ENCODE measurements at regions not wholly inside any gene's neighbourhood (a gene's known extent, or its start where the extent isn't known, plus 50 kb on each side); places are given as distances from the start of the nearest gene placed in this dataset.
"Not testable (repeated sequence)": the region's sequence is repeated elsewhere in the genome, so short reads cannot be mapped to it uniquely, and the experiment has no call there.

GRCh38 chr6:56820060-56820459 lies 134.8 kb upstream of the BEND6 start:
- no peaks in the 10 kb centered on the region for H3K27me3 ChIP-seq (ENCODE audit: control insufficient read depth, insufficient read depth)
- intact Hi-C loops (cut with DNase I): no loop called here
- H3K4me1 ChIP-seq (ENCODE audit: control insufficient read depth, insufficient read depth, low read length): peaks cover 7% of the 10 kb centered on the region
- DNase-seq (no peak), ATAC-seq (no peak)
- WGBS: 87% methylated on average over 2 of the region's 2 CpGs
- no peak overlapping the region for H3K4me3 ChIP-seq (ENCODE audit: low read length)
- H3K9me3 ChIP-seq (ENCODE audit: control insufficient read depth, low read length): no peaks in the 10 kb centered on the region
- no peak overlapping the region for H3K27ac ChIP-seq (ENCODE audit: low read length)

GRCh38 chr6:56819604-56820003 lies 135.3 kb upstream of the BEND6 start:
- Histone ChIP-seq H3K27ac (ENCODE audit: low read length) (no peak overlapping the region), H3K4me1 (ENCODE audit: control insufficient read depth, insufficient read depth, low read length) (peaks cover 7% of the 10 kb centered on the region), H3K4me3 (ENCODE audit: low read length) (no peak overlapping the region), H3K9me3 (ENCODE audit: control insufficient read depth, low read length) (no peaks in the 10 kb centered on the region), H3K27me3 (ENCODE audit: control insufficient read depth, insufficient read depth) (no peaks in the 10 kb centered on the region)
- WGBS: 52% methylated on average over 1 of the region's 1 CpG
- no peak for DNase-seq
- ATAC-seq: no peak
- intact Hi-C loops (cut with DNase I): no loop called here

- no peaks in the 10 kb centered on the region for H3K9me3 ChIP-seq (ENCODE audit: control insufficient read depth, low read length)
- peaks cover 7% of the 10 kb centered on the region for H3K4me1 ChIP-seq (ENCODE audit: control insufficient read depth, insufficient read depth, low read length)
- ATAC-seq (no peak), DNase-seq (no peak)
- intact Hi-C loops (cut with DNase I): no loop called here
- no peak overlapping the region for H3K27ac ChIP-seq (ENCODE audit: low read length)
- 54% methylated on average over 5 of the region's 5 CpGs for WGBS
- H3K27me3 ChIP-seq (ENCODE audit: control insufficient read depth, insufficient read depth): no peaks in the 10 kb centered on the region
- no peak overlapping the region for H3K4me3 ChIP-seq (ENCODE audit: low read length)
Observed at GRCh38 chr6:56816370-56816769, 138.5 kb upstream of the BEND6 start.

GRCh38 chr6:56815436-56815835 lies 139.5 kb upstream of the BEND6 start:
- ATAC-seq (no peak), DNase-seq (no peak)
- intact Hi-C loops (cut with DNase I): no loop called here
- Histone ChIP-seq H3K27me3 (ENCODE audit: control insufficient read depth, insufficient read depth) (no peaks in the 10 kb centered on the region), H3K4me1 (ENCODE audit: control insufficient read depth, insufficient read depth, low read length) (peaks cover 7% of the 10 kb centered on the region), H3K4me3 (ENCODE audit: low read length) (no peak overlapping the region), H3K9me3 (ENCODE audit: control insufficient read depth, low read length) (no peaks in the 10 kb centered on the region), H3K27ac (ENCODE audit: low read length) (no peak overlapping the region)

GRCh38 chr6:56814802-56815201 lies 140.1 kb upstream of the BEND6 start:
- Histone ChIP-seq H3K27me3 (ENCODE audit: control insufficient read depth, insufficient read depth) (no peaks in the 10 kb centered on the region), H3K27ac (ENCODE audit: low read length) (peak overlapping the region; percentile 88), H3K4me3 (ENCODE audit: low read length) (peak overlapping the region; percentile 29), H3K9me3 (ENCODE audit: control insufficient read depth, low read length) (no peaks in the 10 kb centered on the region), H3K4me1 (ENCODE audit: control insufficient read depth, insufficient read depth, low read length) (peaks cover 7% of the 10 kb centered on the region)
- WGBS: 71% methylated on average over 7 of the region's 7 CpGs
- ATAC-seq (peak; percentile 31 to 53), DNase-seq (peak in 2 of 3 donors; percentile 7 to 37)
- intact Hi-C loops (cut with DNase I): no loop called here

- peak overlapping the region; percentile 26 for H3K4me3 ChIP-seq (ENCODE audit: low read length)
- ATAC-seq: peak in 1 of 2 donors; percentile 55
- WGBS: 49% methylated on average over 3 of the region's 3 CpGs
- H3K4me1 ChIP-seq (ENCODE audit: control insufficient read depth, insufficient read depth, low read length): peaks cover 7% of the 10 kb centered on the region
- no peaks in the 10 kb centered on the region for H3K9me3 ChIP-seq (ENCODE audit: control insufficient read depth, low read length)
- intact Hi-C loops (cut with DNase I): no loop called here
- H3K27me3 ChIP-seq (ENCODE audit: control insufficient read depth, insufficient read depth): no peaks in the 10 kb centered on the region
- peak overlapping the region; percentile 83 for H3K27ac ChIP-seq (ENCODE audit: low read length)
- DNase-seq: no peak
Observed at GRCh38 chr6:56814308-56814707, 140.6 kb upstream of the BEND6 start.

- H3K27ac ChIP-seq (ENCODE audit: low read length); intact Hi-C loops (cut with DNase I); H3K4me3 ChIP-seq (ENCODE audit: low read length); ATAC-seq; DNase-seq; H3K9me3 ChIP-seq (ENCODE audit: control insufficient read depth, low read length); H3K27me3 ChIP-seq (ENCODE audit: control insufficient read depth, insufficient read depth): not testable (repeated sequence)
- H3K4me1 ChIP-seq (ENCODE audit: control insufficient read depth, insufficient read depth, low read length): peaks cover 13% of the 10 kb centered on the region
- 68% methylated on average over 1 of the region's 3 CpGs for WGBS
Observed at GRCh38 chr6:56812851-56813250, 142.1 kb upstream of the BEND6 start.

- Histone ChIP-seq H3K27ac (ENCODE audit: low read length) (peak overlapping the region; percentile 82), H3K27me3 (ENCODE audit: control insufficient read depth, insufficient read depth) (no peaks in the 10 kb centered on the region), H3K4me1 (ENCODE audit: control insufficient read depth, insufficient read depth, low read length) (peaks cover 6% of the 10 kb centered on the region), H3K4me3 (ENCODE audit: low read length) (no peak overlapping the region), H3K9me3 (ENCODE audit: control insufficient read depth, low read length) (no peaks in the 10 kb centered on the region)
- DNase-seq (no peak), ATAC-seq (peak; percentile 40 to 52)
- intact Hi-C loops (cut with DNase I): no loop called here
- WGBS: 65% methylated on average over 3 of the region's 3 CpGs
Observed at GRCh38 chr6:56808871-56809359, 146.0 kb upstream of the BEND6 start.

GRCh38 chr6:56807989-56808337 lies 146.9 kb upstream of the BEND6 start:
- intact Hi-C loops (cut with DNase I): no loop called here
- WGBS: 74% methylated on average over 4 of the region's 4 CpGs
- Histone ChIP-seq H3K27me3 (ENCODE audit: control insufficient read depth, insufficient read depth) (no peaks in the 10 kb centered on the region), H3K27ac (ENCODE audit: low read length) (no peak overlapping the region), H3K4me3 (ENCODE audit: low read length) (no peak overlapping the region), H3K9me3 (ENCODE audit: control insufficient read depth, low read length) (no peaks in the 10 kb centered on the region), H3K4me1 (ENCODE audit: control insufficient read depth, insufficient read depth, low read length) (peaks cover 6% of the 10 kb centered on the region)
- no peak for DNase-seq
- no peak for ATAC-seq

GRCh38 chr6:56807326-56807988 lies 147.4 kb upstream of the BEND6 start:
- intact Hi-C loops (cut with DNase I): no loop called here
- peaks cover 6% of the 10 kb centered on the region for H3K4me1 ChIP-seq (ENCODE audit: control insufficient read depth, insufficient read depth, low read length)
- no peak for ATAC-seq
- DNase-seq: no peak
- H3K27ac ChIP-seq (ENCODE audit: low read length): no peak overlapping the region
- H3K4me3 ChIP-seq (ENCODE audit: low read length): no peak overlapping the region
- no peaks in the 10 kb centered on the region for H3K9me3 ChIP-seq (ENCODE audit: control insufficient read depth, low read length)
- H3K27me3 ChIP-seq (ENCODE audit: control insufficient read depth, insufficient read depth): no peaks in the 10 kb centered on the region
- WGBS: 92% methylated on average over 4 of the region's 4 CpGs

- DNase-seq (no peak), ATAC-seq (peak in 1 of 2 donors; percentile 31)
- Histone ChIP-seq H3K9me3 (ENCODE audit: control insufficient read depth, low read length) (no peaks in the 10 kb centered on the region), H3K4me3 (ENCODE audit: low read length) (no peak overlapping the region), H3K4me1 (ENCODE audit: control insufficient read depth, insufficient read depth, low read length) (peaks cover 6% of the 10 kb centered on the region), H3K27me3 (ENCODE audit: control insufficient read depth, insufficient read depth) (no peaks in the 10 kb centered on the region), H3K27ac (ENCODE audit: low read length) (no peak overlapping the region)
- 61% methylated on average over 1 of the region's 1 CpG for WGBS
- intact Hi-C loops (cut with DNase I): no loop called here
Observed at GRCh38 chr6:56806368-56806767, 148.5 kb upstream of the BEND6 start.

- no peaks in the 10 kb centered on the region for H3K27me3 ChIP-seq (ENCODE audit: control insufficient read depth, insufficient read depth)
- WGBS: 12% methylated on average over 1 of the region's 1 CpG
- intact Hi-C loops (cut with DNase I): no loop called here
- DNase-seq (no peak), ATAC-seq (no peak)
- no peaks in the 10 kb centered on the region for H3K9me3 ChIP-seq (ENCODE audit: control insufficient read depth, low read length)
- H3K4me3 ChIP-seq (ENCODE audit: low read length): no peak overlapping the region
- H3K4me1 ChIP-seq (ENCODE audit: control insufficient read depth, insufficient read depth, low read length): peaks cover 6% of the 10 kb centered on the region
- H3K27ac ChIP-seq (ENCODE audit: low read length): no peak overlapping the region
Observed at GRCh38 chr6:56804996-56805395, 149.9 kb upstream of the BEND6 start.

All from right cardiac atrium (tissue), 5 donors.